Liver (tissue), 3 donors: ENCODE measurements at regions not wholly inside any gene's neighbourhood (a gene's known extent, or its start where the extent isn't known, plus 50 kb on each side); places are given as distances from the start of the nearest gene placed in this dataset.

ENCODE experiments used
- FOXA1 ChIP-seq: IDR thresholded peaks from 2 replicates; pipeline ENCODE4 v1.6.1; 2016; ENCODE audit warnings: antibody characterized with exemption
- RAD21 ChIP-seq, 2 donors: IDR thresholded peaks; 2 replicates each; pipeline ENCODE4 v1.6.1; 2016; ENCODE audit warnings: antibody characterized with exemption in 2 of 2, mild to moderate bottlenecking in 2 of 2
- RXRA ChIP-seq, 2 donors: IDR thresholded peaks; 2 replicates each; pipeline ENCODE4 v1.6.1; 2017 to 2018; ENCODE audit warnings: antibody characterized with exemption in 2 of 2, mild to moderate bottlenecking in 1 of 2
- TAF1 ChIP-seq: conservative IDR thresholded peaks from 2 replicates; pipeline ENCODE4 v1.6.1; 2016; ENCODE audit warnings: antibody characterized with exemption, mild to moderate bottlenecking
- YY1 ChIP-seq: IDR thresholded peaks from 2 replicates; pipeline ENCODE4 v1.6.1; 2016; ENCODE audit warnings: antibody characterized with exemption, mild to moderate bottlenecking
- TF ChIP-seq, protein P1 (sequence below): fragments of 150-350 bp; IDR thresholded peaks from 2 replicates; pipeline ENCODE4 v1.5.1; 2017; ENCODE audit warnings: improper control_type of control experiment, low read depth, low read length; ENCODE audit not compliant: missing input control
- TF ChIP-seq, protein P2 (sequence below): IDR thresholded peaks from 2 replicates; pipeline ENCODE4 v1.6.1; 2016; ENCODE audit warnings: antibody characterized with exemption
- TF ChIP-seq, protein P3 (sequence below): IDR thresholded peaks from 2 replicates; pipeline ENCODE4 v1.6.1; 2016; ENCODE audit warnings: antibody characterized with exemption
- donor health status: healthy.
- donor health status: healthy.

DNA sequence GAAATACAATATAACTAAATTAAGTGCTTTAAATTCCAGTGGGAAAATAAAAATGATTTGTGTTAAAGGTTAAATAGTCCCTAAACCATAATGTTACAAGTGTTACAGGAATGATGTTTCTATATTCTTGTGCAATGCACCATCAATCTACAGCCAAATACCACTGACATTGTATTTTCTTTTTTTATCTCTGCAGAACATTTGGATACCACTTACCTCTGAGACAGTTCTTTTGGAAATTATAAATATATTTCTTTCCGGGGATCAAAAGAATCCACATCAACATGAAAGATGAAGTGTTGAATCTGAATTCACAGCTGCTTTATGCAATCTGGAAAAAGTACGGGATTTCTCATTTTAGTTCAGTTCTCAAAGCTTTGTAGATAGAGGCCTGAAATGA lies 518.3 kb upstream of the AGA start:
- TF ChIP-seq, protein P1, sequence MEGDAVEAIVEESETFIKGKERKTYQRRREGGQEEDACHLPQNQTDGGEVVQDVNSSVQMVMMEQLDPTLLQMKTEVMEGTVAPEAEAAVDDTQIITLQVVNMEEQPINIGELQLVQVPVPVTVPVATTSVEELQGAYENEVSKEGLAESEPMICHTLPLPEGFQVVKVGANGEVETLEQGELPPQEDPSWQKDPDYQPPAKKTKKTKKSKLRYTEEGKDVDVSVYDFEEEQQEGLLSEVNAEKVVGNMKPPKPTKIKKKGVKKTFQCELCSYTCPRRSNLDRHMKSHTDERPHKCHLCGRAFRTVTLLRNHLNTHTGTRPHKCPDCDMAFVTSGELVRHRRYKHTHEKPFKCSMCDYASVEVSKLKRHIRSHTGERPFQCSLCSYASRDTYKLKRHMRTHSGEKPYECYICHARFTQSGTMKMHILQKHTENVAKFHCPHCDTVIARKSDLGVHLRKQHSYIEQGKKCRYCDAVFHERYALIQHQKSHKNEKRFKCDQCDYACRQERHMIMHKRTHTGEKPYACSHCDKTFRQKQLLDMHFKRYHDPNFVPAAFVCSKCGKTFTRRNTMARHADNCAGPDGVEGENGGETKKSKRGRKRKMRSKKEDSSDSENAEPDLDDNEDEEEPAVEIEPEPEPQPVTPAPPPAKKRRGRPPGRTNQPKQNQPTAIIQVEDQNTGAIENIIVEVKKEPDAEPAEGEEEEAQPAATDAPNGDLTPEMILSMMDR, result no peak
- TF ChIP-seq, protein P2, sequence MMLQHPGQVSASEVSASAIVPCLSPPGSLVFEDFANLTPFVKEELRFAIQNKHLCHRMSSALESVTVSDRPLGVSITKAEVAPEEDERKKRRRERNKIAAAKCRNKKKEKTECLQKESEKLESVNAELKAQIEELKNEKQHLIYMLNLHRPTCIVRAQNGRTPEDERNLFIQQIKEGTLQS, result no peak
- TF ChIP-seq FOXA1, result no peak
- TF ChIP-seq YY1, result no peak
- no peak for TF ChIP-seq RAD21 (IDR thresholded peaks at IDR 0.05)
- no peak for TF ChIP-seq RXRA (IDR thresholded peaks at IDR 0.05)
- TF ChIP-seq TAF1, result no peak
- TF ChIP-seq, protein P3, sequence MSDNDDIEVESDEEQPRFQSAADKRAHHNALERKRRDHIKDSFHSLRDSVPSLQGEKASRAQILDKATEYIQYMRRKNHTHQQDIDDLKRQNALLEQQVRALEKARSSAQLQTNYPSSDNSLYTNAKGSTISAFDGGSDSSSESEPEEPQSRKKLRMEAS, result no peak
